ENCODE measurements at regions not wholly inside any gene's neighbourhood (a gene's known extent, or its start where the extent isn't known, plus 50 kb on each side); places are given as distances from the start of the nearest gene placed in this dataset.

GRCh38 chrX:114332766-114333165 is 251.1 kb upstream of the HTR2C start:
- H3K4me1 Mint-ChIP-seq, result no peaks in the 10 kb centered on the region
- H3K27me3 Mint-ChIP-seq, result no peaks in the 10 kb centered on the region
- no peak overlapping the region for H3K4me3 Mint-ChIP-seq
- no peaks in the 10 kb centered on the region for H3K36me3 Mint-ChIP-seq
- H3K9me3 Mint-ChIP-seq, result peaks cover 0 to 7% of the 10 kb centered on the region in 2 donors
- ATAC-seq (replicated peaks) (no peak), DNase-seq (no peak)
- H3K27ac Mint-ChIP-seq, result no peak overlapping the region

GRCh38 chrX:114334473-114334982 is 249.4 kb upstream of the HTR2C start:
- H3K27ac Mint-ChIP-seq, result no peak overlapping the region
- H3K4me3 Mint-ChIP-seq, result no peak overlapping the region
- DNase-seq (no peak), ATAC-seq (replicated peaks) (no peak)
- H3K27me3 Mint-ChIP-seq, result no peaks in the 10 kb centered on the region
- H3K36me3 Mint-ChIP-seq, result no peaks in the 10 kb centered on the region
- no peaks in the 10 kb centered on the region for H3K4me1 Mint-ChIP-seq
- peaks cover 0 to 7% of the 10 kb centered on the region in 2 donors for H3K9me3 Mint-ChIP-seq

- no peaks in the 10 kb centered on the region for H3K27me3 Mint-ChIP-seq
- no peaks in the 10 kb centered on the region for H3K4me1 Mint-ChIP-seq
- DNase-seq (no peak), ATAC-seq (replicated peaks) (no peak)
- no peak overlapping the region for H3K27ac Mint-ChIP-seq
- no peaks in the 10 kb centered on the region for H3K36me3 Mint-ChIP-seq
- no peaks in the 10 kb centered on the region for H3K9me3 Mint-ChIP-seq
- H3K4me3 Mint-ChIP-seq, result no peak overlapping the region
Observed at GRCh38 chrX:114338870-114339269, 245.0 kb upstream of the HTR2C start.

- peak; percentile 41 to 83 for ATAC-seq (replicated peaks)
- Mint-ChIP-seq H3K27ac (no peak overlapping the region), H3K4me1 (no peaks in the 10 kb centered on the region)
Observed at GRCh38 chrX:114344756-114345349, 239.0 kb upstream of the HTR2C start.

GRCh38 chrX:114361076-114361725 is 222.7 kb upstream of the HTR2C start:
- ATAC-seq (replicated peaks), result no peak
- Mint-ChIP-seq H3K27me3 (no peaks in the 10 kb centered on the region), H3K4me1 (no peaks in the 10 kb centered on the region), H3K9me3 (peaks cover 0 to 2% of the 10 kb centered on the region in 2 donors), H3K27ac (no peak overlapping the region), H3K4me3 (no peak overlapping the region), H3K36me3 (no peaks in the 10 kb centered on the region)
- DNase-seq, result no peak

More at GRCh38 chrX:114344756-114345349, 239.0 kb upstream of the HTR2C start:
- Mint-ChIP-seq H3K9me3 (no peaks in the 10 kb centered on the region), H3K27me3 (peaks cover 0 to 6% of the 10 kb centered on the region in 2 donors), H3K4me3 (no peak overlapping the region), H3K36me3 (no peaks in the 10 kb centered on the region)
- DNase-seq, result no peak

GRCh38 chrX:114363346-114363745 is 220.5 kb upstream of the HTR2C start:
- DNase-seq (no peak), ATAC-seq (replicated peaks) (no peak)
- Mint-ChIP-seq H3K4me3 (no peak overlapping the region), H3K4me1 (no peaks in the 10 kb centered on the region), H3K27ac (no peak overlapping the region), H3K27me3 (no peaks in the 10 kb centered on the region), H3K36me3 (no peaks in the 10 kb centered on the region), H3K9me3 (no peaks in the 10 kb centered on the region)

GRCh38 chrX:114365065-114365834 is 218.6 kb upstream of the HTR2C start:
- Mint-ChIP-seq H3K9me3 (no peaks in the 10 kb centered on the region), H3K4me3 (no peak overlapping the region), H3K27me3 (no peaks in the 10 kb centered on the region), H3K36me3 (no peaks in the 10 kb centered on the region), H3K4me1 (no peaks in the 10 kb centered on the region), H3K27ac (no peak overlapping the region)
- no peak for DNase-seq
- ATAC-seq (replicated peaks), result no peak

GRCh38 chrX:114372937-114373336 is 210.9 kb upstream of the HTR2C start:
- H3K4me1 Mint-ChIP-seq, result no peaks in the 10 kb centered on the region
- no peaks in the 10 kb centered on the region for H3K27me3 Mint-ChIP-seq
- no peak overlapping the region for H3K27ac Mint-ChIP-seq
- ATAC-seq (replicated peaks) (no peak), DNase-seq (no peak)
- H3K36me3 Mint-ChIP-seq, result no peaks in the 10 kb centered on the region
- H3K4me3 Mint-ChIP-seq, result no peak overlapping the region
- no peaks in the 10 kb centered on the region for H3K9me3 Mint-ChIP-seq

- DNase-seq (no peak), ATAC-seq (replicated peaks) (no peak)
- no peak overlapping the region for H3K27ac Mint-ChIP-seq
- H3K9me3 Mint-ChIP-seq, result no peaks in the 10 kb centered on the region
- no peaks in the 10 kb centered on the region for H3K27me3 Mint-ChIP-seq
- H3K4me1 Mint-ChIP-seq, result no peaks in the 10 kb centered on the region
- no peaks in the 10 kb centered on the region for H3K36me3 Mint-ChIP-seq
- H3K4me3 Mint-ChIP-seq, result no peak overlapping the region
Observed at GRCh38 chrX:114390251-114390796, 193.6 kb upstream of the HTR2C start.

All from stimulated activated naive B cell treated with anti-CD40 and anti-IgM and Interleukin-4, amounts not matched to agents 10 μg/mL and 1 μg/mL and 100 μg/mL, for 72 hours (primary cell).